Uterus (tissue), 3 donors: ENCODE measurements at regions not wholly inside any gene's neighbourhood (a gene's known extent, or its start where the extent isn't known, plus 50 kb on each side); places are given as distances from the start of the nearest gene placed in this dataset.
"Not testable (repeated sequence)": the region's sequence is repeated elsewhere in the genome, so short reads cannot be mapped to it uniquely, and the experiment has no call there.

Experiments used
- DNase-seq, 2 donors: peaks; one replicate each; pipeline ENCODE4 v3.0.0-alpha.2; 2019 to 2020
- H3K27ac ChIP-seq, 2 donors: fragments of 200-600 bp; sonication (generic); 1 replicate in 1 of 2; 2 replicates in 1 of 2; pipeline ENCODE4 v1.5.1; 2016 to 2018
- H3K27me3 ChIP-seq, 2 donors: fragments of 200-600 bp; sonication (generic); one replicate each; pipeline ENCODE4 v1.5.1; 2018 to 2019; ENCODE audit warnings: control low read depth in 1 of 2
- H3K36me3 ChIP-seq, 2 donors: fragments of 200-600 bp; sonication (generic); one replicate each; pipeline ENCODE4 v1.5.1; 2019; ENCODE audit warnings: control low read depth in 1 of 2
- H3K4me1 ChIP-seq, 2 donors: fragments of 200-600 bp; sonication (generic); one replicate each; pipeline ENCODE4 v1.5.1; 2018 to 2019; ENCODE audit warnings: control low read depth in 1 of 2
- H3K4me3 ChIP-seq, 2 donors: fragments of 200-600 bp; sonication (generic); 1 replicate in 1 of 2; 2 replicates in 1 of 2; pipeline ENCODE4 v1.5.1; 2018 to 2019; ENCODE audit warnings: mild to moderate bottlenecking in 1 of 2
- H3K9me3 ChIP-seq, 2 donors: fragments of 200-600 bp; sonication (generic); one replicate each; pipeline ENCODE4 v1.5.1; 2019; ENCODE audit warnings: control low read depth in 1 of 2
- POLR2A ChIP-seq, 2 donors: fragments of 450-650 bp; IDR thresholded peaks; one replicate each; pipeline ENCODE4 v1.6.1; 2016; ENCODE audit warnings: antibody characterized with exemption in 2 of 2, mild to moderate bottlenecking in 1 of 2, moderate library complexity in 1 of 2
- intact Hi-C: fragments of 100-400 bp; cut with DNase I; formaldehyde crosslinking; loops from one replicate; pipeline ENCODE4 v1.15.1; 2023; ENCODE audit warnings: low total_unique reads
- TF ChIP-seq, protein P1 (sequence below), 4 experiments: fragments of 200-600 bp in 2 of 4; fragments of 450-650 bp in 2 of 4; sonication (generic) in 2 of 4; IDR thresholded peaks; one replicate each; pipeline ENCODE4 v1.5.1; 2016 to 2019; ENCODE audit warnings: antibody characterized with exemption in 4 of 4, mild to moderate bottlenecking in 2 of 4, moderate library complexity in 1 of 4
- donor health status: DM: yes; HTN: yes; CAD: no.

DNA sequence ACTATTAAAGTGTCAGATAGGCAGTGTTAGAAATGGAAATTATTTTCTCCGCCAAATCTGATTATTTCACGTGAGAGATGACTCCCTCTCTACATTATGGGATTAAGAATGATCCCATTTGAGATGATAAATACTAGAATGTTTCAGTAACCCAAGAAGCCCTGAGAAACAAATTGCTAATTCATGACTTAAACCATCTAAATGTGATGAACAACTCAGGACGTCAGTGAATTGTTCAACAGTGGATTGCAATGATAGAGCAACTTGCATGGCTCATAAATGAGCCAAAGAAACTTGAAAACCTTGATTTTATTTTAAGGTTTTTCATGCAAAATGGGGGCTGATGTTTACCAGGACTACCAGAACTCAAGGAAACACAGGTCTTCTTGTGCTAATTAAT is 350.5 kb upstream of the WWC1 start:
- Histone ChIP-seq H3K9me3 (no peaks in the 10 kb centered on the region), H3K36me3 (no peaks in the 10 kb centered on the region), H3K4me1 (no peaks in the 10 kb centered on the region), H3K27ac (no peak overlapping the region), H3K27me3 (no peaks in the 10 kb centered on the region), H3K4me3 (no peak overlapping the region)
- intact Hi-C loops, result no loop called here
- TF ChIP-seq POLR2A (IDR thresholded peaks at IDR 0.05), result no peak
- TF ChIP-seq, protein P1, sequence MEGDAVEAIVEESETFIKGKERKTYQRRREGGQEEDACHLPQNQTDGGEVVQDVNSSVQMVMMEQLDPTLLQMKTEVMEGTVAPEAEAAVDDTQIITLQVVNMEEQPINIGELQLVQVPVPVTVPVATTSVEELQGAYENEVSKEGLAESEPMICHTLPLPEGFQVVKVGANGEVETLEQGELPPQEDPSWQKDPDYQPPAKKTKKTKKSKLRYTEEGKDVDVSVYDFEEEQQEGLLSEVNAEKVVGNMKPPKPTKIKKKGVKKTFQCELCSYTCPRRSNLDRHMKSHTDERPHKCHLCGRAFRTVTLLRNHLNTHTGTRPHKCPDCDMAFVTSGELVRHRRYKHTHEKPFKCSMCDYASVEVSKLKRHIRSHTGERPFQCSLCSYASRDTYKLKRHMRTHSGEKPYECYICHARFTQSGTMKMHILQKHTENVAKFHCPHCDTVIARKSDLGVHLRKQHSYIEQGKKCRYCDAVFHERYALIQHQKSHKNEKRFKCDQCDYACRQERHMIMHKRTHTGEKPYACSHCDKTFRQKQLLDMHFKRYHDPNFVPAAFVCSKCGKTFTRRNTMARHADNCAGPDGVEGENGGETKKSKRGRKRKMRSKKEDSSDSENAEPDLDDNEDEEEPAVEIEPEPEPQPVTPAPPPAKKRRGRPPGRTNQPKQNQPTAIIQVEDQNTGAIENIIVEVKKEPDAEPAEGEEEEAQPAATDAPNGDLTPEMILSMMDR (IDR thresholded peaks at IDR 0.05), result no peak
- no peak for DNase-seq

DNA sequence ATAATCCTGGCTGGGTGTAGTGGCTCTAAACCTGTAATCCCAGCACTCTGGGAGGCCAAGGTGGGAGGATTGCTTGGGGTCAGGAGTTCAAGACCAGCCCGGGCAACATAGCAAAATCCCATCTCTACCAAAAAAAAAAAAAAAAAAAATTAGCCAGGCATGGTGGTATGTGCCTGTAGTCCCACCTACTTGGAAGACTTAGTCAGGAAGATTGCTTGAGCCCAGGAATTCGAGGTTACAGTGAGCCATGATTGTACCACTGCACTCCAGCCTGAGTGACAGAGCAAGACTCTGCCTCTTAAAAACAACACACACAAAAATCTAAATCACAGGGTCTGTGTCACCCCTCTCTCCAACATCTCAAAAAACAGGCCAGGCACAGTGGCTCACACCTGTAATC is 349.9 kb upstream of the WWC1 start:
- H3K36me3 ChIP-seq, H3K4me1 ChIP-seq, H3K4me3 ChIP-seq, H3K27me3 ChIP-seq, H3K27ac ChIP-seq, DNase-seq, intact Hi-C loops, H3K9me3 ChIP-seq: not testable (repeated sequence)

DNA sequence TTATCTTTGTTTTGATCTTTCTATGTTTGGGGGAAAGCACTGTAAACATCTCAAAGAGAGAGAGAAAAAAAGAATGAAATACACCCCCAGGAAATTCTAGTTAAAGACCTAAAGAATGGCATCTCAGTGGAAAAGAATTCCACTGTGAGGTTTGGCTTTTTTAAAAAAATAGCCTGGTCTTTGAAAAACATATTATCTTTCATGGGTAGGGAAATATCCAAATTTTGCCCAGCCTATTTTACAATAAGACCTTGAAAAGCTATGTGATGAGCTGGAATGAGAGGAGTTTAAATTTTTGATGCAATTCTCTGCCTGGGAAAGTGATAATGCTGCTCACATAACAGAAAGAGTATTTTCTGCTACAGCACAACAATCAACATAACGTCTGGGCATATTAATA is 348.1 kb upstream of the WWC1 start:
- Histone ChIP-seq H3K27ac (no peak overlapping the region), H3K36me3 (no peaks in the 10 kb centered on the region), H3K9me3 (no peaks in the 10 kb centered on the region), H3K4me1 (no peaks in the 10 kb centered on the region), H3K27me3 (no peaks in the 10 kb centered on the region), H3K4me3 (no peak overlapping the region)
- intact Hi-C loops, result no loop called here
- TF ChIP-seq POLR2A (IDR thresholded peaks at IDR 0.05), result no peak
- TF ChIP-seq, protein P1 (IDR thresholded peaks at IDR 0.05), result no peak
- DNase-seq, result no peak

DNA sequence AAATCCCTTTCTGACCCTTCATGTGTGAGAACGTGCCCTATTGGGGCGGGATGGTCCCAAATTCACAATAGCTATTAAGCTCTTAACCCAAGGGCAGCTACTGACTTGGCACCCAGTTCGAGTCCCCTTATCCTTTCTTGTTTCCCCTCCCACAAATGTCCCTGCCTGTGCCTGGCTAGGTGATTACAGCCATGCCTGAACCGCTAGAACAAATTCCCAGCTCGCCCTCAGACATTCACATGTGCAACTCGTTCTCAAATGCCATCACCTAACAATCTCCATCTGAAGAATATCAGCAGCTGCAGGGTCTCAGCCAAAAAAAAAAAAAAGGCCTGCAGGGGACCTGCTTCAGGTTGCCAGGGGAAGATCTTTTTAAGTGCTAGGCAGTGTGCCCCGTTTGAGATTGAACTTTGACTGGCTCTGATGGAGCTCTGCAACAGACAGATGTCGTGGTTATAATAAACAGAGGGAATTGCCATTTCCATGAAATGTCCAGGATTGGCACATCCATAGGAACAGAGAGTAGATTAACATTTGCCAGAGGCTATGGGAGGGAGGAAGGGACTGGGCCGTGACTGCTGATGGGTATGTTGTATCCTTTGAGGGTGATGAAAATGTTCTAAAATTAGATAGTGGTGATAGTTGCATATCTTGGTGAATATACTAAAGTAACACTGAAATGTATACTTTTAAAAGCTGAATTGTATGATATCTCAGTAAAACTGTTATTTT is 347.2 kb upstream of the WWC1 start:
- no peaks in the 10 kb centered on the region for H3K4me1 ChIP-seq
- TF ChIP-seq, protein P1 (IDR thresholded peaks at IDR 0.05), result no peak
- no peak for TF ChIP-seq POLR2A (IDR thresholded peaks at IDR 0.05)
- H3K27me3 ChIP-seq, result no peaks in the 10 kb centered on the region
- no peak overlapping the region for H3K27ac ChIP-seq
- H3K9me3 ChIP-seq, result no peaks in the 10 kb centered on the region
- intact Hi-C loops, result no loop called here
- DNase-seq, result no peak
- H3K4me3 ChIP-seq, result no peak overlapping the region
- H3K36me3 ChIP-seq, result no peaks in the 10 kb centered on the region

DNA sequence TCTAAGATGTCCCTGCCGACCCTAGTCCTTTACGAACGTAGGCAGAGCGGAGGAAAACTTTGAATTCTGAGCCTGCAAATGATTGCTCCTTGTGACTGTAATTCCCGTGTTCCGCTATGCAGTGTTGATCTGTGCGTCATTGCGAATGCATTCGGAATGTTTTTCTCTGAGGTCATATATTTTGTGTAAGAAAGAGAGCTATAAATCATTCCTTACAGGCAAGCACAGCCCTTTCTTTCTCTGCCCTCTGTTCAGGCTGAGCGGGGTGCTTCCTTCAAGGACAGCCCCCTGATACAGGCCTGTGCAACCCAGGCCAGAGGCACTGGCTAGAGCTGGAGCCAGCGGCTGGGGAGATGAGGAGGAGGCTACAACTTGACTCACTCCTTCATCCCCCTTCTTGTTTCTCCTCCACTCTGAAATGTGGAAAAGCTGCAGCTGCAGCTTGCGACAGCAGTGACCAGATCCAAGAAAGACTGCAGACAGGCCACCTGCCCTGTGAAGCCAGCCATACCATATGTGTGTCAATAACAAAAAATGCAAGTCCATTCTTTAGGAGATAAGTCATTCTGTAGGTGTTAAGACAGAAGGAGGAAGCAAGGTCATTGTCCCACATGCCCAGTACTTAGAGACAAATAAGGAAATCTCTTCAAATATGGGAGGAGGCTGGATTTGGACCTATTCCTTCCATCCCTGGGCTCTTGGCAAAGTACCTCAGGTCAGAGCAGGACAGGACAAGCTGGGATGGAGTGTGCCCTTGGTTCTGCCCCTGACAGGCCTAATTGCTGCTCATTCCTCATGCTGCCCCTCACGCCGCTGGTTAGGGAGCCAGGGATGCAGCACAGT is 345.7 kb upstream of the WWC1 start:
- no peaks in the 10 kb centered on the region for H3K4me1 ChIP-seq
- no peak for DNase-seq
- H3K36me3 ChIP-seq, result no peaks in the 10 kb centered on the region
- H3K9me3 ChIP-seq, result no peaks in the 10 kb centered on the region
- H3K27ac ChIP-seq, result peak overlapping the region in 1 of 2 donors; percentile 33
- no peak overlapping the region for H3K4me3 ChIP-seq
- H3K27me3 ChIP-seq, result no peaks in the 10 kb centered on the region
- intact Hi-C loops, result no loop called here
- TF ChIP-seq, protein P1 (IDR thresholded peaks at IDR 0.05), result no peak
- no peak for TF ChIP-seq POLR2A (IDR thresholded peaks at IDR 0.05)
